HEK293 (cell line): ENCODE measurements at regions not wholly inside any gene's neighbourhood (a gene's known extent, or its start where the extent isn't known, plus 50 kb on each side); places are given as distances from the start of the nearest gene placed in this dataset.

Source experiments
- GLIS2 ChIP-seq: fragments of 450-650 bp; formaldehyde crosslinking; IDR thresholded peaks from 2 replicates; pipeline ENCODE4 v1.5.1; 2016; ENCODE audit warnings: missing biosample characterization, missing genetic modification characterization
- PRDM2 ChIP-seq: fragments of 450-650 bp; formaldehyde crosslinking; IDR thresholded peaks from 2 replicates; pipeline ENCODE4 v1.5.1; 2016; ENCODE audit warnings: missing biosample characterization, missing genetic modification characterization, borderline replicate concordance
- SP2 ChIP-seq: fragments of 450-650 bp; formaldehyde crosslinking; IDR thresholded peaks from 2 replicates; pipeline ENCODE4 v1.5.1; 2016; ENCODE audit warnings: missing biosample characterization, missing genetic modification characterization
- SP7 ChIP-seq: fragments of 450-650 bp; formaldehyde crosslinking; IDR thresholded peaks from 2 replicates; pipeline ENCODE4 v1.5.1; 2016; ENCODE audit warnings: missing biosample characterization, missing genetic modification characterization
- ZNF423 ChIP-seq: fragments of 450-650 bp; formaldehyde crosslinking; IDR thresholded peaks from 2 replicates; pipeline ENCODE4 v1.5.1; 2016; ENCODE audit warnings: missing biosample characterization, missing genetic modification characterization
- ZNF548 ChIP-seq: fragments of 450-650 bp; formaldehyde crosslinking; IDR thresholded peaks from 2 replicates; pipeline ENCODE4 v1.5.1; 2016; ENCODE audit warnings: missing biosample characterization, missing genetic modification characterization
- ZNF561 ChIP-seq: fragments of 450-650 bp; IDR thresholded peaks from 2 replicates; pipeline ENCODE4 v1.5.1; 2018; ENCODE audit warnings: missing biosample characterization, missing genetic modification characterization, borderline replicate concordance
- ZNF747 ChIP-seq: fragments of 450-650 bp; formaldehyde crosslinking; IDR thresholded peaks from 2 replicates; pipeline ENCODE4 v1.5.1; 2016; ENCODE audit warnings: missing biosample characterization, missing genetic modification characterization
- TF ChIP-seq, protein P1 (sequence below): fragments of 450-650 bp; formaldehyde crosslinking; IDR thresholded peaks from 2 replicates; pipeline ENCODE4 v1.5.1; 2016; ENCODE audit warnings: missing biosample characterization, missing genetic modification characterization

GRCh38 chr9:74066128-74066527, 431.0 kb upstream of the RORB start:
- TF ChIP-seq ZNF747 (no peak), ZNF423 (tag by site-specific recombination) (no peak), GLIS2 (no peak), SP2 (tag by site-specific recombination) (no peak), ZNF548 (tag by site-specific recombination) (no peak), PRDM2 (tag by site-specific recombination) (no peak), ZNF561 (tag by site-specific recombination) (no peak), SP7 (tag by site-specific recombination) (no peak)
- TF ChIP-seq, protein P1, sequence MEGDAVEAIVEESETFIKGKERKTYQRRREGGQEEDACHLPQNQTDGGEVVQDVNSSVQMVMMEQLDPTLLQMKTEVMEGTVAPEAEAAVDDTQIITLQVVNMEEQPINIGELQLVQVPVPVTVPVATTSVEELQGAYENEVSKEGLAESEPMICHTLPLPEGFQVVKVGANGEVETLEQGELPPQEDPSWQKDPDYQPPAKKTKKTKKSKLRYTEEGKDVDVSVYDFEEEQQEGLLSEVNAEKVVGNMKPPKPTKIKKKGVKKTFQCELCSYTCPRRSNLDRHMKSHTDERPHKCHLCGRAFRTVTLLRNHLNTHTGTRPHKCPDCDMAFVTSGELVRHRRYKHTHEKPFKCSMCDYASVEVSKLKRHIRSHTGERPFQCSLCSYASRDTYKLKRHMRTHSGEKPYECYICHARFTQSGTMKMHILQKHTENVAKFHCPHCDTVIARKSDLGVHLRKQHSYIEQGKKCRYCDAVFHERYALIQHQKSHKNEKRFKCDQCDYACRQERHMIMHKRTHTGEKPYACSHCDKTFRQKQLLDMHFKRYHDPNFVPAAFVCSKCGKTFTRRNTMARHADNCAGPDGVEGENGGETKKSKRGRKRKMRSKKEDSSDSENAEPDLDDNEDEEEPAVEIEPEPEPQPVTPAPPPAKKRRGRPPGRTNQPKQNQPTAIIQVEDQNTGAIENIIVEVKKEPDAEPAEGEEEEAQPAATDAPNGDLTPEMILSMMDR (tag by site-specific recombination), result no peak
